SK-N-SH (cell line): ENCODE measurements at regions not wholly inside any gene's neighbourhood (a gene's known extent, or its start where the extent isn't known, plus 50 kb on each side); places are given as distances from the start of the nearest gene placed in this dataset.

Experiments used
- FOXJ3 ChIP-seq: sonication (generic); formaldehyde crosslinking; IDR thresholded peaks from 2 replicates; pipeline ENCODE4 v1.5.1; 2020; ENCODE audit warnings: mild to moderate bottlenecking, missing genetic modification reagents
- GATA2 ChIP-seq: sonication (generic); formaldehyde crosslinking; IDR thresholded peaks from 2 replicates; pipeline ENCODE4 v1.5.0; 2020; ENCODE audit warnings: mild to moderate bottlenecking, missing genetic modification reagents
- POLR2AphosphoS5 ChIP-seq: IDR thresholded peaks from 2 replicates; pipeline ENCODE4 v1.6.1; 2012; ENCODE audit warnings: low read depth, low read length
- SIN3A ChIP-seq: IDR thresholded peaks from 2 replicates; pipeline ENCODE4 v1.6.1; 2012; ENCODE audit warnings: low read depth, mild to moderate bottlenecking, low read length, moderate library complexity, borderline replicate concordance
- TAF1 ChIP-seq: IDR thresholded peaks from 2 replicates; pipeline ENCODE4 v1.6.1; 2012; ENCODE audit warnings: low read depth, mild to moderate bottlenecking, low read length, moderate library complexity, borderline replicate concordance
- TF ChIP-seq, protein P1 (sequence below): fragments of 200-600 bp; sonication (generic); IDR thresholded peaks from 2 replicates; pipeline ENCODE4 v1.6.1; 2017; ENCODE audit warnings: antibody characterized with exemption, mild to moderate bottlenecking, moderate library complexity
- TF ChIP-seq, protein P2 (sequence below): IDR thresholded peaks from 2 replicates; pipeline ENCODE4 v1.4.0; 2012; ENCODE audit warnings: low read depth, borderline replicate concordance
- TF ChIP-seq, protein P3 (sequence below): IDR thresholded peaks from 2 replicates; pipeline ENCODE4; 2012
- TF ChIP-seq, protein P4 (sequence below): IDR thresholded peaks from 2 replicates; pipeline ENCODE4 v1.4.0; 2012; ENCODE audit warnings: low read depth

DNA sequence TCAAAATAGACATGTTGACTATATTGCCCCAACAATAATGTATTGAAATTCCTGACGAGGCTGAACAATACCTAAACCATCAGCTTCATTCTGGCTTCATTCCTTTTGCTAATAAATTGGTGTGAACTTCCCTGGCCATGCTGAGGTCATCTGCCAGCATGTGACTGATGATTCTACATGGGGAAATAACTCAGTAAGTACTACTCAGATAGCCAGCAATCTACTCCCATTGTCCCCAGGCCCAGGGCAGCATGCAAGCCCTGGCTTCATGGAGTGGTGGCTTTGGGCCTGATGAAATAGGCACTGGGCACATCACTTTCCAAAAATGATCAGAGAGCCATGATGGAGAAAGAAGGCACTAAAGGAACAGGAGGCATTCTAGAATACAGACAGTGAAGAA, 468.5 kb upstream of the PIK3C3 start:
- TF ChIP-seq, protein P1, sequence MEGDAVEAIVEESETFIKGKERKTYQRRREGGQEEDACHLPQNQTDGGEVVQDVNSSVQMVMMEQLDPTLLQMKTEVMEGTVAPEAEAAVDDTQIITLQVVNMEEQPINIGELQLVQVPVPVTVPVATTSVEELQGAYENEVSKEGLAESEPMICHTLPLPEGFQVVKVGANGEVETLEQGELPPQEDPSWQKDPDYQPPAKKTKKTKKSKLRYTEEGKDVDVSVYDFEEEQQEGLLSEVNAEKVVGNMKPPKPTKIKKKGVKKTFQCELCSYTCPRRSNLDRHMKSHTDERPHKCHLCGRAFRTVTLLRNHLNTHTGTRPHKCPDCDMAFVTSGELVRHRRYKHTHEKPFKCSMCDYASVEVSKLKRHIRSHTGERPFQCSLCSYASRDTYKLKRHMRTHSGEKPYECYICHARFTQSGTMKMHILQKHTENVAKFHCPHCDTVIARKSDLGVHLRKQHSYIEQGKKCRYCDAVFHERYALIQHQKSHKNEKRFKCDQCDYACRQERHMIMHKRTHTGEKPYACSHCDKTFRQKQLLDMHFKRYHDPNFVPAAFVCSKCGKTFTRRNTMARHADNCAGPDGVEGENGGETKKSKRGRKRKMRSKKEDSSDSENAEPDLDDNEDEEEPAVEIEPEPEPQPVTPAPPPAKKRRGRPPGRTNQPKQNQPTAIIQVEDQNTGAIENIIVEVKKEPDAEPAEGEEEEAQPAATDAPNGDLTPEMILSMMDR: no peak
- TF ChIP-seq TAF1 (no peak), POLR2AphosphoS5 (no peak), FOXJ3 (CRISPR knock-in tag) (no peak), GATA2 (CRISPR knock-in tag) (no peak), SIN3A (no peak)
- TF ChIP-seq, protein P2, sequence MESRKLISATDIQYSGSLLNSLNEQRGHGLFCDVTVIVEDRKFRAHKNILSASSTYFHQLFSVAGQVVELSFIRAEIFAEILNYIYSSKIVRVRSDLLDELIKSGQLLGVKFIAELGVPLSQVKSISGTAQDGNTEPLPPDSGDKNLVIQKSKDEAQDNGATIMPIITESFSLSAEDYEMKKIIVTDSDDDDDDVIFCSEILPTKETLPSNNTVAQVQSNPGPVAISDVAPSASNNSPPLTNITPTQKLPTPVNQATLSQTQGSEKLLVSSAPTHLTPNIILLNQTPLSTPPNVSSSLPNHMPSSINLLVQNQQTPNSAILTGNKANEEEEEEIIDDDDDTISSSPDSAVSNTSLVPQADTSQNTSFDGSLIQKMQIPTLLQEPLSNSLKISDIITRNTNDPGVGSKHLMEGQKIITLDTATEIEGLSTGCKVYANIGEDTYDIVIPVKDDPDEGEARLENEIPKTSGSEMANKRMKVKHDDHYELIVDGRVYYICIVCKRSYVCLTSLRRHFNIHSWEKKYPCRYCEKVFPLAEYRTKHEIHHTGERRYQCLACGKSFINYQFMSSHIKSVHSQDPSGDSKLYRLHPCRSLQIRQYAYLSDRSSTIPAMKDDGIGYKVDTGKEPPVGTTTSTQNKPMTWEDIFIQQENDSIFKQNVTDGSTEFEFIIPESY: no peak
- TF ChIP-seq, protein P3, sequence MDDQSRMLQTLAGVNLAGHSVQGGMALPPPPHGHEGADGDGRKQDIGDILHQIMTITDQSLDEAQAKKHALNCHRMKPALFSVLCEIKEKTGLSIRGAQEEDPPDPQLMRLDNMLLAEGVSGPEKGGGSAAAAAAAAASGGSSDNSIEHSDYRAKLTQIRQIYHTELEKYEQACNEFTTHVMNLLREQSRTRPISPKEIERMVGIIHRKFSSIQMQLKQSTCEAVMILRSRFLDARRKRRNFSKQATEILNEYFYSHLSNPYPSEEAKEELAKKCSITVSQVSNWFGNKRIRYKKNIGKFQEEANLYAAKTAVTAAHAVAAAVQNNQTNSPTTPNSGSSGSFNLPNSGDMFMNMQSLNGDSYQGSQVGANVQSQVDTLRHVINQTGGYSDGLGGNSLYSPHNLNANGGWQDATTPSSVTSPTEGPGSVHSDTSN: no peak
- TF ChIP-seq, protein P4, sequence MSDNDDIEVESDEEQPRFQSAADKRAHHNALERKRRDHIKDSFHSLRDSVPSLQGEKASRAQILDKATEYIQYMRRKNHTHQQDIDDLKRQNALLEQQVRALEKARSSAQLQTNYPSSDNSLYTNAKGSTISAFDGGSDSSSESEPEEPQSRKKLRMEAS: no peak
